ENCODE measurements at regions not wholly inside any gene's neighbourhood (a gene's known extent, or its start where the extent isn't known, plus 50 kb on each side); places are given as distances from the start of the nearest gene placed in this dataset.
A peak's percentile ranks its signal among the peaks of the same experiment; 100 is the strongest.
"Not testable (repeated sequence)": the region's sequence is repeated elsewhere in the genome, so short reads cannot be mapped to it uniquely, and the experiment has no call there.

DNA sequence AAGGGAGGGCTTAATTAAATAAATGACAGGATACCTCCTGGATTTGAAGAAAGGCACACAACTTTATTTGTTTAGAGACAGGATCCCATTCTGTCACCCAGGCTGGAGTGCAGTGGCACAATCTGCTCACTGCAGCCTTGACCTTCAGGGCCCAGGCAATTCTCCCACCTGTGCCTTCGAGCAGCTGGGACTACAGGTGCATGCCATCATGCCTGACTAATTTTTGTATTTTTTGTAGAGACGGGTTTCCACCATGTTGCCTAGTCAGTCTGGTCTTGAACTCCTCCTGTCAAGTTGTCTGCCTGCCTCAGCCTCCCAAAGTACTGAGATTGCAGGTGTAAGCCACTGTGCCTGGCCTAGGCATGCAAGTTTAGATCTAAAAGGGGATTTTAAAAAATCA lies 272.7 kb upstream of the MBL2 start:
- no peak overlapping the region for H3K27ac ChIP-seq
- H3K4me3 ChIP-seq: no peak overlapping the region
- no peaks in the 10 kb centered on the region for H3K27me3 ChIP-seq
- H3K36me3 ChIP-seq: no peaks in the 10 kb centered on the region
- no peaks in the 10 kb centered on the region for H3K9me3 ChIP-seq (ENCODE audit: low read depth)
- no peaks in the 10 kb centered on the region for H3K4me1 ChIP-seq (ENCODE audit: low read depth)
- TF ChIP-seq, protein P1, sequence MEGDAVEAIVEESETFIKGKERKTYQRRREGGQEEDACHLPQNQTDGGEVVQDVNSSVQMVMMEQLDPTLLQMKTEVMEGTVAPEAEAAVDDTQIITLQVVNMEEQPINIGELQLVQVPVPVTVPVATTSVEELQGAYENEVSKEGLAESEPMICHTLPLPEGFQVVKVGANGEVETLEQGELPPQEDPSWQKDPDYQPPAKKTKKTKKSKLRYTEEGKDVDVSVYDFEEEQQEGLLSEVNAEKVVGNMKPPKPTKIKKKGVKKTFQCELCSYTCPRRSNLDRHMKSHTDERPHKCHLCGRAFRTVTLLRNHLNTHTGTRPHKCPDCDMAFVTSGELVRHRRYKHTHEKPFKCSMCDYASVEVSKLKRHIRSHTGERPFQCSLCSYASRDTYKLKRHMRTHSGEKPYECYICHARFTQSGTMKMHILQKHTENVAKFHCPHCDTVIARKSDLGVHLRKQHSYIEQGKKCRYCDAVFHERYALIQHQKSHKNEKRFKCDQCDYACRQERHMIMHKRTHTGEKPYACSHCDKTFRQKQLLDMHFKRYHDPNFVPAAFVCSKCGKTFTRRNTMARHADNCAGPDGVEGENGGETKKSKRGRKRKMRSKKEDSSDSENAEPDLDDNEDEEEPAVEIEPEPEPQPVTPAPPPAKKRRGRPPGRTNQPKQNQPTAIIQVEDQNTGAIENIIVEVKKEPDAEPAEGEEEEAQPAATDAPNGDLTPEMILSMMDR (IDR thresholded peaks at IDR 0.05; ENCODE audit: low read depth, low read length): no peak
- DNase-seq (ENCODE audit: low read depth in 1 of 2, low spot score in 1 of 2): no peak

DNA sequence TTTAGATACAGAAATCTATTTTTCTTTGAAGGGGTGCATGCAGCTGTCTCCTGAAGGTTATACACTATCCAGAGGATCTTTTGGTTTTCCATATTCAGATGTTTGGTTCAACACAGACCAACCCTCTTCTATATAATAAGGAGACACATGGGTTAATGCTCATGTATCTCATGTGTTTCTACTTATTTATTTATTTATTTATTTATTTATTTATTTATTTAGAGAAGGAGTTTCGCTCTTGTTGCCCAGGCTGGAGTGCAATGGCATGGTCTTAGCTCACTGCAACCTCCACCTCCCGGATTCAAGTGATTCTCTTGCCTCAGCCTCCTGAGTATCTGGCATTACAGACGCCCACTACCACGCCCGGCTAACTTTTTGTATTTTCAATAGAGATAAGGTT lies 263.2 kb upstream of the MBL2 start:
- H3K27ac ChIP-seq; H3K4me1 ChIP-seq (ENCODE audit: low read depth); DNase-seq (ENCODE audit: low read depth in 1 of 2, low spot score in 1 of 2); H3K9me3 ChIP-seq (ENCODE audit: low read depth); H3K27me3 ChIP-seq; H3K36me3 ChIP-seq; H3K4me3 ChIP-seq: not testable (repeated sequence)

DNA sequence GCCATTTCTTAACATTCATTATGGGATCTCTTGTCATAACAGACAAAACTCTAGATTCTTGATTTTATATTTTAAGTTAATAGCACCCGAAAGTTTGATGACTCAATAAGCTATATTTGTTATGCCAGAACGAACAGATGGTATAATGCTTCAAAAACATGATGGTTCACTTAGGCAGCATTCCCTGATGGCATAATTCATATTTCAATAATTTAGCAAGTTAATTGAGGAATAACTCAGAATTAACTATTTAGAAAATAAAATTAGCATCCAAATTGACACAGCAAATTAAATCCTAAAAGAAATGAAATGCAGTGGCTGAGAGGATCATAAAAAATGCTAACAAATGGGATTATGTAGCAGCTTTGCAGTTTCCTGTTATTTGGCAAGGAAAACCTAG lies 260.8 kb upstream of the MBL2 start:
- no peak overlapping the region for H3K4me3 ChIP-seq
- H3K27me3 ChIP-seq: no peaks in the 10 kb centered on the region
- H3K9me3 ChIP-seq (ENCODE audit: low read depth): no peaks in the 10 kb centered on the region
- no peak for DNase-seq (ENCODE audit: low read depth in 1 of 2, low spot score in 1 of 2)
- no peak overlapping the region for H3K27ac ChIP-seq
- no peaks in the 10 kb centered on the region for H3K36me3 ChIP-seq
- H3K4me1 ChIP-seq (ENCODE audit: low read depth): peaks cover 7% of the 10 kb centered on the region
- TF ChIP-seq, protein P1 (IDR thresholded peaks at IDR 0.05; ENCODE audit: low read depth, low read length): no peak

DNA sequence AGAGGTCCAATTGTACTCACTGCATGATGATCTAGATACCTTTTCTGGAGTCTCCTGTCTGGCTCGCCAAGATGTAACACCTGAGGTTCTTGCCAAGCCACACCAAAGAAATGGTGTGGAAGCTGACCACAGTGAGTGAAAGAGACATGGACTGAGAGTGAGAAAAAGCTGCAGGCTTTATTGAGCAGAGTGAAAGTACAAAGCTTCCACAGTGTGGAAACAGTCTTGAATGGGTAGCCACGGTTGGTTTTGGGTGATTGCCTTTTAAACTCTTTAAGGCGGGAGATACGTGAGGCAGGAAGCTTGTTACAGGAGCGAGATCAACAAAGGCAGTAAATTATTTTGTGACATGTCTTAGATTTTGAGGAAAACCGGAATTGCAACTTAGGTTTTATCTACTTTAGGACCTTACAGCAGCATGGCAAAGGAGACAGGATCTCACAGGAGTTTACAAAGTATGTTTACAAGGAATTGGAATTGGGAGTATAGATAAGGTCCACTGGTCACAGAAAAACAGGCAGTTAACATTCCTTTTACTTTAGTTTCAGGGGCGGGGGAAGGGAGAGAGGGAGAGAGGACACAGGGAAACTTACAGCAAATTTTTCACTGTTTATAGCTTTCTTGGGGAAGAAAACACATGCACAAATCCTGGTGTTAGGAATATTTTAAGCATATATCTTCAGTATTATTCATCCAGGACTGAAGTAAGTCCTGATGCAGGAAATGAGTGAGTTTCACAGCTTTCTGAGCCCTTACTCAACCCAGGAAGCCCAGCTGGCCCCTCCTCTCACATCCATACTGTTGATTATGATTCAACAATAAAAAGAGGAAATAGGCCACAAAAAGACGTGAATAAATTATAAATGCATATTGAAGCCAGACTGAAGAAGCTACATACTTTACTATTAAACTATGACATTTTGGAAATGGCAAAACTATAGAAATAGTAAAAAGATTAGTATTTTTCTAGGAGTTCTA lies 257.6 kb upstream of the MBL2 start:
- not testable (repeated sequence) for H3K4me3 ChIP-seq; H3K27me3 ChIP-seq; H3K9me3 ChIP-seq (ENCODE audit: low read depth); H3K36me3 ChIP-seq
- H3K27ac ChIP-seq: peak overlapping the region; percentile 76
- peaks cover 13% of the 10 kb centered on the region for H3K4me1 ChIP-seq (ENCODE audit: low read depth)
- DNase-seq (ENCODE audit: low read depth in 1 of 2, low spot score in 1 of 2): peak; percentile 35 to 64

DNA sequence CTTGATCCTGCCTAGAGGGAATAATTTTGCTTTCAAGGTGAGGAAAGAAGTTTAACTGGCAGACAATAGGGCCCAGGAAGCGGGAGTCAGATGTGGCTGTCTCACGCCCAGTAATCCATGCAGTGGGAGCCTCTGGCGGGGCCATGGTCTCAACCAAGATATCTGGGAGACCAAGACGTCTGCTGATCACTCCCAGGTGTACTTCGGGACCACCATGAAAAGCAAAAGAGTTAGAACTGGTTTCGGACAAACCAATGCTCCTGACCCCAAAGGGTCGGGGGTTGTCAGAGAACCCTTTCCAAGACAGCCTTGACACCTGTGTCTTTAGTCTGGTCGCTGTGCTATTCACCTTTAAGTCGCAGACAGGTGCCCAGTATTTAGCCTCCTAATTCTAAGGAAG lies 256.9 kb upstream of the MBL2 start:
- H3K27ac ChIP-seq: peak overlapping the region; percentile 76
- no peak overlapping the region for H3K4me3 ChIP-seq
- H3K9me3 ChIP-seq (ENCODE audit: low read depth): no peaks in the 10 kb centered on the region
- DNase-seq (ENCODE audit: low read depth in 1 of 2, low spot score in 1 of 2): no peak
- TF ChIP-seq, protein P1 (IDR thresholded peaks at IDR 0.05; ENCODE audit: low read depth, low read length): no peak
- no peaks in the 10 kb centered on the region for H3K27me3 ChIP-seq
- no peaks in the 10 kb centered on the region for H3K36me3 ChIP-seq
- peaks cover 16% of the 10 kb centered on the region for H3K4me1 ChIP-seq (ENCODE audit: low read depth)

DNA sequence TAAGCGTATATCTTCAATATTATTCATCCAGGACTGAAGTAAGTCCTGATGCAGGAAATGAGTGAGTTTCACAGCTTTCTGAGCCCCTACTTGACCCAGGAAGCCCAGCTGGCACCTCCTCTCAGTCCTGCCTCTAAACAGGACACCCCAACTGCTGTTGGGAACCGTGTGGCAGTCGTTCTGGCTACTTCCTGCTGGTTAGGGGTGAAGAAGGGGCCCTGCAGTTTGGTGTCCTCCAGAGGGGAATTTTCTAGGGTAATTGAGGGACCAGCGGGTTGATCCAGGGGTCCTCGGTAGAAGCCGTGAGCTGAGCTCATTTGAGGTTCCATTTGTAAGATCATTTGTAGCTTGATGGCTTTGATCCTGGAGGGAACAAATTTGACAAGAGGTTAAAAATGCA lies 253.2 kb upstream of the MBL2 start:
- H3K27ac ChIP-seq: peak overlapping the region; percentile 5
- DNase-seq (ENCODE audit: low read depth in 1 of 2, low spot score in 1 of 2); H3K4me3 ChIP-seq; H3K36me3 ChIP-seq; H3K27me3 ChIP-seq; H3K9me3 ChIP-seq (ENCODE audit: low read depth): not testable (repeated sequence)
- peaks cover 14% of the 10 kb centered on the region for H3K4me1 ChIP-seq (ENCODE audit: low read depth)

DNA sequence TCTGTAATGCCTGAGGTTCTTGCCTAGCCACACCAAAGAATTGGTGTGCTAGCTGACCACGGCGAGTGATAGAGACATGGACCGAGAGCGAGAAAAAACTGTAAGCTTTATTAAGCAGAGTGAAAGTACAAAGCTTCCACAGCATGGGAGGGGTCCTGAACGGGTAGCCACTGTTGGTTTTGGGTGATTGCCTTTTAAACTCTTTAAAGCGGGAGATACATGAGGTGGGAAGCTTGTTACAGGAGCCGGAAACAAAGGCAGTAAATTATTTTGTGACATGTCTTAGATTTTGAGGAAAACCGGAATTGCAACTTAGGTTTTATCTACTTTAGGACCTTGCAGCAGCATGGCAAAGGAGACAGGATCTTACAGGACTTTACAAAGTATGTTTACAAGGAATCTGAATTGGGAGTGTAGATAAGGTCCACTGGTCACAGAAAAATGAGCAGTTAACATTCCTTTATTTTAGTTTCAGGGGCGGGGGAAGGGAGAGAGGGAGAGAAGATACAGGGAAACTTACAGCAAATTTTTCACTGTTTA lies 252.7 kb upstream of the MBL2 start:
- H3K27me3 ChIP-seq: no peaks in the 10 kb centered on the region
- no peak overlapping the region for H3K4me3 ChIP-seq
- H3K27ac ChIP-seq: peak overlapping the region; percentile 5
- no peaks in the 10 kb centered on the region for H3K9me3 ChIP-seq (ENCODE audit: low read depth)
- H3K36me3 ChIP-seq: no peaks in the 10 kb centered on the region
- peak; percentile 50 to 66 for DNase-seq (ENCODE audit: low read depth in 1 of 2, low spot score in 1 of 2)
- H3K4me1 ChIP-seq (ENCODE audit: low read depth): peaks cover 9% of the 10 kb centered on the region
- TF ChIP-seq, protein P1 (IDR thresholded peaks at IDR 0.05; ENCODE audit: low read depth, low read length): no peak
